ENCODE measurements at regions not wholly inside any gene's neighbourhood (a gene's known extent, or its start where the extent isn't known, plus 50 kb on each side); places are given as distances from the start of the nearest gene placed in this dataset.

DNA sequence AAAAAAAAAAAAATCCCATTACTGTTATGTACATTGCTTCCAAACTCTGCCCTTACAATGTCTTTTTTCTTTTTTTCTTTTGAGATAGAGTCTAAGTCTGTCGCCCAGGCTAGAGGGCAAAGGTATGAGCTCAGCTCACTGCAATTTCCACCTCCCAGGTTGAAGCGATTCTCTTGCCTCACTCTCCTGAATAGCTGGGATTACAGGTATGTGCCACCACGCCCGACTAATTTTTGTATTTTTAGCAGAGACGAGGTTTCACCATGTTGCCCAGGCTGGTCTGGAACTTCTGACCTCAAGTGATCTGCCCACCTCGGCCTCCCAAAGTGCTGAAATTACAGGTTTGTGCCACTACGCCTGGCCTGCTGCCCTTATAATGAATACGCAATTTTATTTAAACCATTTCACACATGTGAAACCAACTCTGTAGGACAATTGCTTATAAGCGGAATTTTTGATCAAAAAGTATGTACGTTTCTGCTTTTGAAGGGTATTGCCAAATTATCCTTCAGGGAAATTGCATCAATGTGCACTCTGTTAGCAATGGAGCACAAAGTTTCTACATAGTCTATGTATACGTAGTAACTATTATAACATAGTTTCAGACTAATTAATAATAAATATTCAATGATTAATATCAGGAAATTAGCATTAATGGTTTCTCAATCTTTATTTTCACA is 55.7 kb upstream of the ACTR3 start:
- TF ChIP-seq RAD21 (IDR thresholded peaks at IDR 0.05; ENCODE audit: low read depth): no peak
- peak; percentile 71; the same call in 1 of the 2 replicates for TF ChIP-seq EP300 (IDR thresholded peaks at IDR 0.05; ENCODE audit: borderline replicate concordance)
- TF ChIP-seq ZBTB7A (IDR thresholded peaks at IDR 0.05; ENCODE audit: low read depth): no peak
- no peak for TF ChIP-seq FOXM1 (IDR thresholded peaks at IDR 0.05; ENCODE audit: borderline replicate concordance, low read depth)
- no peak for TF ChIP-seq TAF1 (IDR thresholded peaks at IDR 0.05; ENCODE audit: low read depth)
- TF ChIP-seq, protein P1, sequence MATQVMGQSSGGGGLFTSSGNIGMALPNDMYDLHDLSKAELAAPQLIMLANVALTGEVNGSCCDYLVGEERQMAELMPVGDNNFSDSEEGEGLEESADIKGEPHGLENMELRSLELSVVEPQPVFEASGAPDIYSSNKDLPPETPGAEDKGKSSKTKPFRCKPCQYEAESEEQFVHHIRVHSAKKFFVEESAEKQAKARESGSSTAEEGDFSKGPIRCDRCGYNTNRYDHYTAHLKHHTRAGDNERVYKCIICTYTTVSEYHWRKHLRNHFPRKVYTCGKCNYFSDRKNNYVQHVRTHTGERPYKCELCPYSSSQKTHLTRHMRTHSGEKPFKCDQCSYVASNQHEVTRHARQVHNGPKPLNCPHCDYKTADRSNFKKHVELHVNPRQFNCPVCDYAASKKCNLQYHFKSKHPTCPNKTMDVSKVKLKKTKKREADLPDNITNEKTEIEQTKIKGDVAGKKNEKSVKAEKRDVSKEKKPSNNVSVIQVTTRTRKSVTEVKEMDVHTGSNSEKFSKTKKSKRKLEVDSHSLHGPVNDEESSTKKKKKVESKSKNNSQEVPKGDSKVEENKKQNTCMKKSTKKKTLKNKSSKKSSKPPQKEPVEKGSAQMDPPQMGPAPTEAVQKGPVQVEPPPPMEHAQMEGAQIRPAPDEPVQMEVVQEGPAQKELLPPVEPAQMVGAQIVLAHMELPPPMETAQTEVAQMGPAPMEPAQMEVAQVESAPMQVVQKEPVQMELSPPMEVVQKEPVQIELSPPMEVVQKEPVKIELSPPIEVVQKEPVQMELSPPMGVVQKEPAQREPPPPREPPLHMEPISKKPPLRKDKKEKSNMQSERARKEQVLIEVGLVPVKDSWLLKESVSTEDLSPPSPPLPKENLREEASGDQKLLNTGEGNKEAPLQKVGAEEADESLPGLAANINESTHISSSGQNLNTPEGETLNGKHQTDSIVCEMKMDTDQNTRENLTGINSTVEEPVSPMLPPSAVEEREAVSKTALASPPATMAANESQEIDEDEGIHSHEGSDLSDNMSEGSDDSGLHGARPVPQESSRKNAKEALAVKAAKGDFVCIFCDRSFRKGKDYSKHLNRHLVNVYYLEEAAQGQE (IDR thresholded peaks at IDR 0.05; ENCODE audit: low read depth): no peak
- no peak for TF ChIP-seq YY1 (IDR thresholded peaks at IDR 0.05; ENCODE audit: low read depth)
- no peak for TF ChIP-seq NFIC (IDR thresholded peaks at IDR 0.05)
- TF ChIP-seq TEAD4 (IDR thresholded peaks at IDR 0.05): peak; percentile 90
- peak; percentile 82 for TF ChIP-seq CEBPB (IDR thresholded peaks at IDR 0.05)
- TF ChIP-seq CREB1 (IDR thresholded peaks at IDR 0.05; ENCODE audit: low read depth): no peak
- TF ChIP-seq TCF12 (IDR thresholded peaks at IDR 0.05; ENCODE audit: low read depth): peak; percentile 48; the same call in 1 of the 2 replicates
